HG02759 (cell line): ENCODE measurements at regions not wholly inside any gene's neighbourhood (a gene's known extent, or its start where the extent isn't known, plus 50 kb on each side); places are given as distances from the start of the nearest gene placed in this dataset.

ENCODE experiments used
- ATAC-seq: cut with Tn5 transposase; IDR thresholded peaks from one replicate; pipeline ENCODE4 v1.9.1; 2021; ENCODE audit warnings: mild to moderate bottlenecking, moderate library complexity; ENCODE audit not compliant: unreplicated experiment

DNA sequence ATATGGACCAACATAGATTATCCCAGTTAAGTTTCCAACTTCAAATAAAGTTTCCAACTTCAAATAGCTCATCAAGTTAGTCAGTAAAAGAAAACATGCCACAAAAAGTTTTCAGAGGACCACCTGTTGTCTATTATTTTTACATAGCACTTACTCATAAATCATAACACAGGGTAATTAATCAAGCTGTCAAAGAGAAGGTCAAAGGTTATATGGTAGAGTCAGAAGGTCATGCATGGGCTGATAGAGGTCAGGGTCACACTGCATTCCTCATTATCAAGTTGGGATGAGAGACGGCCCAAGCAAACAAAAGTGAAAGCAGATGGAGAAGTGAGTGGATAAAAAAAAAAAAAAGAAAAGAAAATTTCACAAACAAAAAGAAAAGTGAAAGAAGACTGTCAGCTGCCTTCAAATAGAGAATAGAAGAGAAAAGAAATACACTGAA lies 145.5 kb upstream of the POU5F2 start:
- ATAC-seq, result no peak

DNA sequence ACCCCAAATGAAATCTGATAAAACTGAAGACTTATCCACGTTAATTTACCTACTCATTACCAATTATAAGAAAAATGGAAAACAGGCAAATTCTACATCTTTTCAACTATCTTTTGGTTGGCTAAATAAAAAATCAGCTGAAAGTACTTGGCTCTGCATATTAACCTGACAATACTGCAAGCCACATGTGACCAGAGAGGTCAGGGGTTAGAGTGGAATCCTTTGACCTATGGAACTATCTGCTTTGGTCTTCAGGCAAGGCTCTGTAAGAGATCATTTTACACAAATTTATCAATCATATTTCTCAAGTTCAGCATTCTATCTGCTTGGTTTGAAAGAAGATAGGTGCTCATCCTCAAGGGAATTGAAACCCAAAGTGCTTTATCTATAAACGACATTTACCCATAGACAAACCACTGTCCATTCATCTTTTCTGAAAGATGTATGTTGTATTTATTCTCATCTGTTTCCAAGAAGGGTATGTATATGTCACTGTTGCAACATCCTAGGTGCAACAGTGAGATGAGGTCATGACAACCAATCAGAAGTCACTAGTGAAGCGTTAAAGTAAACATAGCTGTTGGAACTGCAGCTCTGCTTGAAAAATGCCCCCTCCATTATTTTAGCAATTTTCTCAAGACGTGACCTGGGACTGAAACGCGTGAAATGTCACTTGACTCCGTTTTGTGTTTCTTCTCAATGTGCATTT lies 144.9 kb upstream of the POU5F2 start:
- ATAC-seq, result no peak

DNA sequence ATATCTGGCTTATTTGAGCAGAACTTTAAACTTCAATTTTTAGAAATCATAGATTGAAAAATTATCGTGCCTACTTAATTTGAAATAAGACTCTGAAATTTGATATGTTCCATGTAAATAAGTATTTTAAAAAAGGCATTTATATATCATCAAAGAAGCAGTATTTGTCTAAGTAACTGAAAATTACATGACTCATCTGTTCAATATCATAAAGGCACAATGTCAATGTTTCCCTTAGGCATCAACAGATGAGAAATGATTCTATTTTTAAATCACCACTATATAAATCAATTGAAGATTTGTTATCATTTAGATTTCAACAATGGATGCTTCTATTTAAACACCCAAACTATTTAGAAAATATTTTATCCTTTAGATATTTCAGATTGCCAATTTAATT lies 142.9 kb upstream of the POU5F2 start:
- ATAC-seq, result no peak

DNA sequence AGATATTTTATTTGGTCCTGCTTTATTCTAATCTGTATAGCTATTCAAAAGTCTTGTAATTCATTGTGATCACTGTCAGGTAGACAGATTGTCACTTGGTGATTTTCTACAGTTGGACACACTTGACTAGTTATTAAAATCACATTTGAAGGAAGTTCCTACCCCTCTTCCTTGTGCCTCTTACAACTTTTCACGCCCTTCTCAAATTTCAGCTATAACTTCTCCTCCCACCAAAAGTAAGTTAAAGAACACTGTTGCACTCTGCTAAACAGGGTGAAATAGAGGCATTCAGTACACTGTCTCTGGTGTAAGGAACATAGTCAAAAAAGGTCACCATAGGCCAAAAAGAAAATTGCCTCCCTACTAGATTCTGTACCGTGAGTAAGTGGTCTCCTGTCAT lies 142.1 kb upstream of the POU5F2 start:
- ATAC-seq, result no peak

DNA sequence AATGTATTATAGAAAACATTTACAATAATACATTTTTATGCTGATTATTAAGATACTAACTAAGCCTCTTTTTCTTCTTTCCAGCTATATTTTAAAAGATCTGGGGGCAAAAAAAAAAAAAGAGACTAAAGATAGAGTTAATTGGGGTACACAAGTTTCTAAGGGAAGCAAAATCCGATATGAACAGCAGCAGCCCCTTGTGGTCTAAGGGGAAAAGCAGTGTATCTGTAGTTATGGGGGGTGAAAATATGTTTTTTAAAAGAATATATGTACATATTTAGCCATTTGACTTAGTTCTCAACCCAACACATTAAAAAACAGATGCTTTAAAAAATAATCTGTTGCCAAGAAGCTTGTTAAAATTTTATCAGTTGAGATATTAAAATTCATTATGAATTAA lies 134.3 kb upstream of the POU5F2 start:
- no peak for ATAC-seq

DNA sequence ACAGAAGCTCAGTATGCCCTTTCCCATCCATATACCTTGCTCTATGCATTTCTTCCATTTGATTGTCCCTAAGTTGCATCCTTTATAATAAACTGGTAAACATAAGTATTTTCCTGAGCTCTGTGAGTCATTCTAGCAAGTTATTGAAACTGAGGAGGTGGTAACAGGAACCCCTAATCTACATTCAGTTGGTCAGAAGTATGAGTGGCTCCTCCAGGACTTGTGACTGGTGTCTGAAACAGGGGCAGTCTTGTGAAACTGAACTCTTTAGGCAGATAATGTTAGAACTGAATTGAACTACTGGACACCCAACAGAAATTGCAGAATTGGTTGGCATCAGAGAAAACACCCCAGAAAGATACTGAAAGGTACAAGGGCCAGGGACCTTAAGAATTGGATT lies 133.1 kb upstream of the POU5F2 start:
- peak; percentile 71 for ATAC-seq

DNA sequence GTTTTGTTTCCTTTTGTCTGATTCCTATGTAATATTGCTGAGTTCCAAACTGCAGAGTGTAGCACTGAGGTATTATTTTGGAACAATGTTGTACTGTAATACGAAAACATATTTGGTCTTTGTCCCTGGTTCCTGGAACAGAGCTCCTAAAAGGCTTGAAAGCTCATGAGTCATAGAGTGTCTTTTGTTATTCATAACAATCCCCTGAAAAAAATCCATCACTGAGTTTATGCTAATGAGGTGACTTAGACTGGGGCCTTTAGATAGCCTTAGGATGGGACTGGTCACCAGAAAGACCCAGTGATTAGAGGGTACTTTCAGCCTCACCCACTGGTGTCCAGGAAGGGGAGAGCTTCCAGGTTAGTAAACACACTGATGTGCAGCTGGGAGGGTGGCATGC lies 132.7 kb upstream of the POU5F2 start:
- peak; percentile 80 for ATAC-seq

DNA sequence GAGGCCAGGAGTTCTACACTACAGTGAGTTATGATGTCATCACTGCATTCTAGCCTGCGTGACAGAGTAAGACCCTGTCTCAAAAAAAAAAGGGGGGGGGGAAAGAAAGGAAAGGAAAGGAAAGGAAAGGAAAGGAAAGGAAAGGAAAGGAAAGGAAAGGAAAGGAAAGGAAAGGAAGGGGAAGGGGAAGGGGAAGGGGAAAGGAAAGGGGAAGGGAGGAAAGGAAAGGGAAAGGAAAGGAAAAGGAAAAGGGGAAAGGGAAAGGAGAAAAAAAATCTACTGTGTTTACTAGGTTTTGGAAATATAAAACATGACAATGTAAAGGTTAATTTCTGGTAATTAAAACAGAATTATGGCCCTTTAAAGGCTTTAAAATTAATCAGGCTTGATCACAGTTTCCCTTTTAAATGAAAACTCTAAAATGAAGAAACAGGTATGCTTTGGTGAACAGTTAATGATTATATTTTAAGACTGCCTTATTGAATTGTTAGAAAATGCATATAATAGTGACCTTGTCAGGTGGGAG lies 131.9 kb upstream of the POU5F2 start:
- ATAC-seq, result no peak

DNA sequence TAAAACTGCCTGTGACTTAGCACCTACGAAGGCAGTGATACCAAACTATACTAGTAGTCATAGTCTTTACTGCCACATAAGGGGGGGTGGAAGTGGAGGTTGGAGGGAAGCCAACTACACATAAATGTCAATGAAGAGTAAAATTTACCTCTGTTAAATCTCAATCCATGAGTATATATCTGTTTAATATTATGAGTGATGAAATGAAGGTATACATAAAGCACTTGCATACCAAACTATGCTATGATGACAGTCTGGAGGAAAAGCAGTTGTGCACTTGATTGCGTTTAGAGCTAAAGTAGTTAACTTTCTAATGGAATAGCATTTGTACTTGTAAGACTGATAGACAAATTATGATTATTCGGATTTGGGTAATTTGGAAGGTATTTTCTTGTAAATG lies 129.2 kb upstream of the POU5F2 start:
- no peak for ATAC-seq

DNA sequence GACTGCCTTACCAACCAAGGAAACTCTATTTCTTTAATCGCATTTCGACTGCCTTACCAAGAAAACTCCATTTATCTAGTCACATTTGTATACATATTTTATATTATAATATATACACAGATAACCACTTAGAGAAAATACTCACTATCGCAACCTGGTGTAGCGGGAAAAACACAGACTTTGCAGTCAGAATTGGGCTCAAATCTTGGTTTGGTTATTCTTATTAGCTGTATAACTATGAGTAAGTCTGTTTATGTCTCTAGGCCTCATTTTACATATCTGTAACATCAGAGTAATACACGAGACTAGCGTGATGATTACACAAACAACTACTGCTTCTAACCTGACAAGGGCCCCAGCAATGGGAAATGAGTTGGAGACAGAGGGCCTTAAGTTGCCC lies 127.5 kb upstream of the POU5F2 start:
- no peak for ATAC-seq

DNA sequence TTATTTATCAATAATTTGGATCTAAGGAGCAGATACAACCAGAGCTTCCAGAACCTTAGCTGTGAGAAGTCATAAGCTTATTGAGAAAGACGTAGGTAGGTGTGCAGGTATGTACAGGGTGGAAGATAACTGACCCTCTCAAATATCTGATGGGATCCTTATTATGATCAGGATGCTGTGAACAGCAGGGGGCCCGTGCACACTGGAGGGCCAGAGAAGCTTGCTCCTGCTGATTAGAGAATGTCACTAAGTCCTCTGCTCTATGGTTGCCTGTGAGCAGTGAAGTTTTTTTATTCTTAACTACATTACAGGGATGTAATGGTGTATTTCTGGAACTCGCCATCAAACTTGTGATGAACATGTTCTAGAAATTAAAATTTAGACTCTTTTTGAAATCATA lies 108.9 kb upstream of the POU5F2 start:
- no peak for ATAC-seq

DNA sequence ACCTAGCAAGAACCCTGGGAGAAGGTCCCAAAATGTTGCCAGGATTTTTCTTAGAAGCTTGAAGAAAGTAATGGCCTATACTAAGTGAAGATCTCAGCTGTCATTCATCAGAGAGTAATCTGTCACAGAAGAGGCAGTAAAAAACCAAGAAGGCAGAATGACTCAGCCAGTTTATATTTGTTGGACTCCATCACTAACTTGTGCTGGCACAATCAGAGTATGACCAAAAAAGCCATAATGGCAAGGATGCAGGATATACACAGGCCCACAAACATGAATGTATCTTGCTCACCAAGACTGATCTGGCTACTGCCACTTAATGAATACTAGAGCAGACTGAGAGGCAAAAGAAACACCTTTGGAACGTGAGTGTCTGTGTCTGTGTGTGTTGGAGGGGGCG lies 104.0 kb upstream of the POU5F2 start:
- ATAC-seq, result no peak

DNA sequence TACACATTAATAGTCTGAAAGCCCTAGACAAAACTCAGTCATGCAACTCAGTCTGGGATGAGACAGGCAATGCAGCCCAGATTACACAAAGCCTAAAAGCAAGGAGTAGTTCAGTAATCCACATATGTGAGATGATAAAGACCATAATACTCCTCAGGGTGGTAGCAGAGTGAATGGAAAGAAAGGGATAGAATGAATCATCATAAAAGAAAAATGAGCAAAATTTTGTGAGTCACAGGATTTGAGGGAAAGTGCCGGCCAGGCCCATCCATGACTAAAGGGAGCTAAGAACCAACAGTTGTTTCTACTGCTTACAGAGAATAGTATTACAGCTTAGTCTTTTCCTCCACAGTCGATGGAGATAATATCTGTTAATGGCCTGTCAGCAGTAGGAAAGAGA lies 90.0 kb upstream of the POU5F2 start:
- no peak for ATAC-seq

DNA sequence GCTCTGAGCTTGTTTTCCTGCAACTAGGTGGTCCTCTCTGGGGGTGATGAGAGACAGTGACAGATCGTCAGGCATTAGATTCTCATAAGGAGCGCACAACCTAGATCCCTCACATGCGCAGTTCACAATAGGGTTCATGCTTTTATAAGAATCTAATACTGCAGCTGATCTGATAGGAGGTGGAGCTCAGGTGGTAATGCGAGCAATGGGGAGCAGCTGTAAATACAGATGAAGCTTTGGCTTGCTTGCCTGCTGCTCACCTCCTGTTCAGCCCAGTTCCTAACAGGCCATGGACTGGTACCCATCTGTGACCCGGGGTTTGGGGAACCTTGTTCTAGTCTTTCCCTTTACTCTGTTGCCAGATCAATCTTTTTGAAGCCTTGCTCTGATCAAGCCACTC lies 89.5 kb upstream of the POU5F2 start:
- ATAC-seq, result no peak

DNA sequence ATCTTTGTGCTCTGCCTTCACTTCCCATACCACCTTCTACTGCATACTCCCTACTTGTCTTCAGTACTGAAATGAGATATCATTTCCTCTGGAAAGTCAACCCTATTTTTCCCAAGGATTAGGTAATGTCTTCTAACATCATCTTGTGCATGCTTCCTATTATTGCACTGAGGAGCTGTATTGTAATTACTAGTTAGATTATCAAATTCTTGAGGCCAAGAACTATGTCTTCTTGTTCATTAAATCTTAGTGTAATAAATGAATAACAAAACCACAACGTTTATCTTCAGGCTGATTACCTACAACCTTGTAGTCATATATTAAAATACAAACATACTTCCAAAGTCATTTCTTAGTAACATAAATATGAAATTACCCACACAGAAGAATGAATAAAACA lies 87.9 kb upstream of the POU5F2 start:
- no peak for ATAC-seq

DNA sequence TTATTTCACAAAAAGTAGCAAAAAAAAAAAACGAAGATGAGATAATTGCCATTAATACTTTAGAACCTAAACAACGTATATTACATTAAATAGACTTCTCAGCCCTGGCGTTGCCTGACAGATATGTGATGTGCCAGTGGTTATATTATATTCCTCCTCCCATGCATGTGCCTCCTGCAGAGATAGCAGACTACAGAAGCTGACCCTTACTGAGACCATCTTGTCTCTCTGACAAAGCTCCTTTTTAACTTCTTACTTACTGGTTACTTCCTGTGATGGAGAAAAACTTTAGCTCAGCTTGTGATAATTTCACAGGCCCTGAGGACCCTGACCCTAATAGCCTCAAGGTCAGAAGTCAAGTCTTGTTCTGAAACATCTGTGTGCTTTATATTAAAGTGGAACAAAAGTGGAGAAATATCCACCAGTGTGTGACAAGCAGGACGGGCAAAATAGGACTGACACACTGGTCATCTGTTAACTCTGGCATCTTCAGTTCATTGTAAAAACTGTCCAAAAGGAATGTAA lies 80.6 kb upstream of the POU5F2 start:
- no peak for ATAC-seq

DNA sequence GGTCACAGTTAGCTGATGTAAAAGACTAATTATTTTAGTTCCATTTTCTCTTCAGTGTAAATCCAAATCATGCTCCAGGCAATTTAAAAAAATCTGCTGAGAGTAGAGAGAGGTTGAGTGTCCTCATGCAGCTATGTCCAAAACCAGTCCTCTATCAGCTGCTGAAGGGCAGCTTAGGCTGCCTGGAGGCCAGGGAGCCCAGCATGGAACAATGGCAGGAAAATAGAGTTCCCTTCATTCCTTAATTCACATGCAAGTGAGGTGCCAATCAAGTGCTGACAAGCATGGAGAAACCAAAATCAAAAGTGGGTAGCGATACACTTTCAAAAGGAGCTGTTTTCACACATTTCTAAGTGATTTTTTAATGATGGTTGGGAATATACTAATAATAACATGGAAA lies 78.3 kb upstream of the POU5F2 start:
- no peak for ATAC-seq

DNA sequence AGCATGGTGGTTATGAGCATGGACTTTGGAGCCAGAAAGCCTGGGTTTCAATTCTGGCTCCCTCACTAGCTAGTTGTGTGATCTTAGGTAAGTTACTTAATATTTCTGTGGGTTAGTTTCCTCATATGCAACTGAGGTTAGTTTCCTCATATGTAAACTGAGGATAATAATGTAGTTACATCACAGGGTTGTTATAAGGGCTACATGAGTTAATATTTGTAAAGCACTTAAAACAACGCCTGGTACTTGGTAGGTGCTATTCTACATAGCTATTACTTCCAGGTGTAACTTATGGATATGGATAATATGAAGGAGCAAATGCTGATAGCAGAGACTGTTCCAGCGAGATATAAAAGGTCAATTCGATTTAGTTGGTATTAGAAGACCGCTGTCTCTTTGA lies 69.4 kb upstream of the POU5F2 start:
- no peak for ATAC-seq

DNA sequence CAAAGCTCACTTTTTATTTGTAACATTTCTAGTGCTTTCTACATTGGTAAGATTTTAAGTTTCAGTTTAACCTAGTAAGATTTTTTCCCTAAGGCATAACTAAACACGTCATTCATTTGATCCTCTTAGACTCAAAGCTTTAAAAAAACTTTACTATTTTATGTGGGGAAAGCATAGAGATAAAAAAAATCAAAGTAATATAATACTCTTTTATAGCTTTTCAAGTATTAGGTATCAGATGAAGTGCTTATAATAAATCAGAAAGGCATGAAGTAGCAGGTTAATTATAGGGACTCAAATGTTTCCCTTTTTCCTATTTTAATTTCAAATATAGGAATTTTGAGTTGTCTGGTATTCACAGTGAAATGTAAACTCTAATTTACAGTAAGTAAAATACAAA lies 68.0 kb upstream of the POU5F2 start:
- no peak for ATAC-seq

DNA sequence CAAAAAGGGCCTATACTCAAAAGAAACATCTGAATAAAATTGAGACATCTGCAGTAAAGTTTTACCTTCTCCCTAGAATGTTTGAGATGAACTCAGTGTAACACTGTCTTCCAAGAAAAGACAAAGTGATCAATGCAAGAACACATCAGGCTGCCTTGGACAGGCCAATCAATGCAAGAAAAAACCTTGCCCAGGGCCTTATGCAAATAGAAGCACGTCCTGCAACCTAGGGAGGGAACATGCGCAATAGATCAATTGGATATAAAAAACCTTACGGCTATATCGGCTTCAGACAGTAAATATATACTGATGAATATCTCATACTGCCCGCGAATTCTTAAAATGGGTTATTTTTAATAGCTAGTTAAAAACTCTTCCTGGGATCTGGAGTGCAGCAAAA lies 66.4 kb upstream of the POU5F2 start:
- ATAC-seq, result no peak

DNA sequence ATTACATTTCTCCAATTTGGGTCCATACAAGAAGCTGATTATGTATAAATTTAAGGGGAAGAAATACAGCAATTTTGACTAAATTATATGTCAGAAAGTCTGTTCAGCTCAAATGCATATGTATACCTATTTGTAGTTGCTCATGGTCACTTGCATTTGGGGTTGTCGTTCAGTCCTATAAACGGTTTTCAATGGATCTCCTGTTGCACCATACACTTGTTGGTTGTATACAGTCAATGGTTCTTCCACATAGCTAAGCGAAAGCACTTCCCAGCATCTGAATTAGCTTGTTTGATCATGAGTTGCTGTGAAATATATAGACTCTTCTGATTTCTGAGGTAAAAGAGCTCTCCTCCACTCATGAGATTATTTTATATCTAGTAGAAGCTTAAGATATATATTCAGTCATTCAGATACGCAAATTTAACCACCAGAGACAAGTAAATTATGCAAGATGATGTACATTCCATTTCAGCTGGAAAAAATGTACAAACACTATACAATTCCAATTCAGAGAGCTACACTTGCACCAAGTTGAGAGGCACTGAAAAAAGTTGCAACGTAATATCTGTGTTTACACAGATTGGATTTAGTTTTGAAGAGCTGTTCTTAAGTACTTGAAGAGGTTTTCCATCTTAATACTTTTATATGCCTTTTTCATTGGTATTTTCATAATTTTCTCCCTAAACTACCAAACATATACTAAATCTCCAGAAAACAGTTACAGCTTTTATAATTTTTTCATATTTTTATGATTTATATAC lies 64.4 kb upstream of the POU5F2 start:
- ATAC-seq, result no peak
